Colonic mucosa (tissue), 4 donors: ENCODE measurements at regions not wholly inside any gene's neighbourhood (a gene's known extent, or its start where the extent isn't known, plus 50 kb on each side); places are given as distances from the start of the nearest gene placed in this dataset.
A peak's percentile ranks its signal among the peaks of the same experiment; 100 is the strongest.
"Not testable (repeated sequence)": the region's sequence is repeated elsewhere in the genome, so short reads cannot be mapped to it uniquely, and the experiment has no call there.

ENCODE experiments used
- DNase-seq: peaks from one replicate; pipeline ENCODE4 v3.0.0-alpha.2; 2020
- H3K27ac ChIP-seq: fragments of 200-600 bp; one replicate; pipeline ENCODE4 v1.8.0; 2021
- H3K27me3 ChIP-seq: fragments of 200-600 bp; one replicate; pipeline ENCODE4 v1.8.0; 2021
- H3K36me3 ChIP-seq: fragments of 200-600 bp; one replicate; pipeline ENCODE4 v1.8.0; 2021
- H3K4me1 ChIP-seq: fragments of 200-600 bp; one replicate; pipeline ENCODE4 v1.8.0; 2021; ENCODE audit warnings: mild to moderate bottlenecking
- H3K4me3 ChIP-seq: fragments of 200-600 bp; one replicate; pipeline ENCODE4 v1.8.0; 2021
- H3K9ac ChIP-seq, 2 donors: one replicate each; pipeline ENCODE4 v1.7.0; 2013; ENCODE audit warnings: control low read depth in 2 of 2, low read depth in 2 of 2, low read length in 2 of 2
- H3K9me3 ChIP-seq: fragments of 200-600 bp; one replicate; pipeline ENCODE4 v1.8.0; 2021
- intact Hi-C: fragments of 100-400 bp; cut with DNase I; formaldehyde crosslinking; loops from one replicate; pipeline ENCODE4 v1.14.1; 2022
- TF ChIP-seq, protein P1 (sequence below): fragments of 200-600 bp; IDR thresholded peaks from one replicate; pipeline ENCODE4 v1.8.0; 2022; ENCODE audit warnings: antibody characterized with exemption, mild to moderate bottlenecking
- donor health status: healthy.
- donor health status: DM: no; HTN: no; CAD: no.
- donor health status: DM: no; HTN: no; CAD: no.

DNA sequence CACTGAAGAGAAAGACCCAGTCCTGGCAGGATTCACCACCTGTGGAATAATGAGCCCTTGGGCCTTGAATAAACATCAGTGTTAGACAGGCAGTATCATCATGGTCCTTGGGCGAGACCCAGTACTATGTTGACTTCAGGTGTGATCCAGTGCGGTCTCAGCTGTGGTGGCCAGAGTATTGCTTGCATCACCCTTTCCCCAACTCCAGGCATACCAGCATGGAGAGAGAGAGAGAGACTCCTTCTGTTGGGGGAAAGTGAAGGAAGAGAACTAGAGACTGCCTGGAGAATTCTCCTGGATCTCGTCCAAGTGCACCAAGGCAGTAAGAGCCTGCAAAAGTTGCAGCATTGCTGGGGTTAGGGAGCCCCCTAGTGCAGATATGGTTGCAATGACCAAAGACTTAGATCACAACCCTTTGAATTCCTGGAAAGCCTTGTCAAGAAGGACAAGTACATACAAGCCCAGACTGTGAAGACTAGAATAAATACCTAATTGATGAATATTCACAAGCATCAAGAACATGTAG lies 61.1 kb upstream of the VAMP7 start:
- Histone ChIP-seq H3K9me3 (no peaks in the 10 kb centered on the region), H3K27me3 (no peaks in the 10 kb centered on the region), H3K36me3 (no peaks in the 10 kb centered on the region), H3K9ac (no peak overlapping the region), H3K27ac (no peak overlapping the region), H3K4me3 (no peak overlapping the region), H3K4me1 (no peaks in the 10 kb centered on the region)
- DNase-seq: peak; percentile 69
- intact Hi-C loops: loop anchor here (5.0 kb wide), 1 partner anchor 158 kb away; no protein-coding TSS in a partner anchor
- TF ChIP-seq, protein P1, sequence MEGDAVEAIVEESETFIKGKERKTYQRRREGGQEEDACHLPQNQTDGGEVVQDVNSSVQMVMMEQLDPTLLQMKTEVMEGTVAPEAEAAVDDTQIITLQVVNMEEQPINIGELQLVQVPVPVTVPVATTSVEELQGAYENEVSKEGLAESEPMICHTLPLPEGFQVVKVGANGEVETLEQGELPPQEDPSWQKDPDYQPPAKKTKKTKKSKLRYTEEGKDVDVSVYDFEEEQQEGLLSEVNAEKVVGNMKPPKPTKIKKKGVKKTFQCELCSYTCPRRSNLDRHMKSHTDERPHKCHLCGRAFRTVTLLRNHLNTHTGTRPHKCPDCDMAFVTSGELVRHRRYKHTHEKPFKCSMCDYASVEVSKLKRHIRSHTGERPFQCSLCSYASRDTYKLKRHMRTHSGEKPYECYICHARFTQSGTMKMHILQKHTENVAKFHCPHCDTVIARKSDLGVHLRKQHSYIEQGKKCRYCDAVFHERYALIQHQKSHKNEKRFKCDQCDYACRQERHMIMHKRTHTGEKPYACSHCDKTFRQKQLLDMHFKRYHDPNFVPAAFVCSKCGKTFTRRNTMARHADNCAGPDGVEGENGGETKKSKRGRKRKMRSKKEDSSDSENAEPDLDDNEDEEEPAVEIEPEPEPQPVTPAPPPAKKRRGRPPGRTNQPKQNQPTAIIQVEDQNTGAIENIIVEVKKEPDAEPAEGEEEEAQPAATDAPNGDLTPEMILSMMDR: peak; percentile 43

DNA sequence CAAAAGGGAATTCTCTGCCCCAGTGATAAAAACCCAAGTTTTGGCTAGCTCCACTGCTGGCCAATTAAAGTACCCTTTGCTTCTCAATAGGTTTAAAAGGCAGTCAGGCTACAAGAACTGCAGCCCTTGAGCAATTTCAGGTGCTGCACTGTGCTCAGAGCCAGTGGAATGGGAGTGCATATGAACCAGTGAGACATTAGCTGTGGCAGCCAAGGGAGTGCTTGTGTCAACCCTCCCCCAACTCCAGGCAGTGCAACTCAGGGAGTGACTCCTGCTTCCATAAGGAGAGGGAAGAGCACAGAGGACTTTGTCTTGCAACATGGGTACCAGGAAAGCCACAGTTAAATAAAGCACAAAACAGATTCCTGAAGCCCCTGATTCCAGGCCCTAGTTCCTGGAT lies 61.6 kb upstream of the VAMP7 start:
- Histone ChIP-seq H3K9me3 (no peaks in the 10 kb centered on the region), H3K4me3 (no peak overlapping the region), H3K27ac (no peak overlapping the region), H3K4me1 (no peaks in the 10 kb centered on the region), H3K27me3 (no peaks in the 10 kb centered on the region), H3K36me3 (no peaks in the 10 kb centered on the region), H3K9ac (no peak overlapping the region)
- intact Hi-C loops: no loop called here
- TF ChIP-seq, protein P1: no peak
- no peak for DNase-seq

DNA sequence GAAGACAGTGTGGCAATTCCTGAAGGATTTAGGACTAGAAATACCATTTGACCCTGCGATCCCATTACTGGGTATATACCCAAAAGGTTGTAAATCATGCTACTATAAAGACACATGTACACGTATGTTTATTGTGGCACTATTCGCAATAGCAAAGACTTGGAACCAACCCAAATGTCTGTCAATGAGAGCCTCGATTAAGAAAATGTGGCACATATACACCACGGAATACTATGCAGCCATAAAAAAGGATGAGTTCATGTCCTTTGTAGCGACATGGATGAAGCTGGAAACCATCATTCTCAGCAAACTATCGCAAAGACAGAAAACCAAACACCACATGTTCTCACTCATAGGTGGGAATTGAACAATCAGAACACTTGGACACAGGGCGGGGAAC lies 66.8 kb upstream of the VAMP7 start:
- H3K9me3 ChIP-seq, H3K27me3 ChIP-seq, intact Hi-C loops, H3K36me3 ChIP-seq, DNase-seq, H3K4me3 ChIP-seq, H3K27ac ChIP-seq, H3K9ac ChIP-seq, H3K4me1 ChIP-seq: not testable (repeated sequence)

DNA sequence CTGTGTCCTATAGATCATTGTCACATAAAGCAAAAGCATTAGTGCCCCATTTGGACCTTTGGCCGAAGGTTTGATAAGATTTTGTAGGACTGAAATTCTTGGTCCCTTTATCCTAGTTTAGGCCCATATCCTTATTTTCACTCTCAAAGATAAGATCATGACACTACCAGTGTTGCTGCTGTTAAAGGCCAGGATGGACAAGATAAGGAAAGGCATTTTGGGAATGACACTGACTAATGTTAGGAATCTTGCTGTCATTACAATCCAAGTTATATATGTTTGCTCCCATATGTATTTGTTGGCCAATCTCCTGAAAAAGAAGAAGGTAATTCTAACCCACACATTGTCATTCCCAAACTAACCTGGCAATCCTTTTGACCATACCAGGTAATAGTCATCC lies 101.3 kb upstream of the VAMP7 start:
- Histone ChIP-seq H3K9ac (no peak overlapping the region), H3K4me1 (no peaks in the 10 kb centered on the region), H3K27me3 (no peaks in the 10 kb centered on the region), H3K9me3 (no peaks in the 10 kb centered on the region), H3K36me3 (no peaks in the 10 kb centered on the region), H3K4me3 (no peak overlapping the region), H3K27ac (no peak overlapping the region)
- TF ChIP-seq, protein P1: no peak
- intact Hi-C loops: no loop called here
- no peak for DNase-seq

DNA sequence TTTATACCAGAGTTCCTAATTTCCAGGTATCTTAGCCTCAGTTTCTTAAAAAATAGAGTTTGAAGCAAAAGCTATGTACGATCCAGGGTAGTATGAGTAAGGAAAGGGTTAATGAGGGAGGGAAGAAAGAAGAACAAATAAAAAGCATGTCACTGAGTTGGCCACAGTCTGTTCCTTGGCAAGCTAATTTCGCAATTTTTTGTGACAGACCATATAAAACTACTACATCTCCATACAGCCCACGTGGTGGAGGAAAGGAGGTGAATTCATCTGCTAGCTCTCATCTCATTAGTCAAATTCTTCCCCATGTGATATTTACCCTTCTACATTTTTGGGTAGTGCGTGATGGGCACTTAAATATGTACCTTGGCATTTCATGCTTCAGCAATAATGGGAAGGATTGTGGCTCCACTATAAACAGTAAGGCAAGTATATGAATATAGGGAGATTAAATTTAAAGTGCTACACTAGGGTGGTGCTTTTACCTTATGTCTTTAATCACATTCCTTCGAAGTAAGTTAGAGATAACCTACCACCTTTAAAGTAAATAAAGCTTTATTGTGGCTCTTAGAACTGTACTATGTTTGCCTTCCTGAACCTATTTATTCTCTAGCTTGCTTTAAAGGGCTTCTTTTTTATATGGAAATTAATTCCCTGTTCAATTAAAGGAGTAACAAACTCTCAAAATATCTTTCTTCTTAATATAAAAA lies 102.1 kb upstream of the VAMP7 start:
- intact Hi-C loops: no loop called here
- H3K4me3 ChIP-seq: no peak overlapping the region
- TF ChIP-seq, protein P1: no peak
- no peaks in the 10 kb centered on the region for H3K36me3 ChIP-seq
- H3K4me1 ChIP-seq: no peaks in the 10 kb centered on the region
- no peak overlapping the region for H3K27ac ChIP-seq
- no peak overlapping the region for H3K9ac ChIP-seq
- no peaks in the 10 kb centered on the region for H3K9me3 ChIP-seq
- H3K27me3 ChIP-seq: no peaks in the 10 kb centered on the region
- no peak for DNase-seq

DNA sequence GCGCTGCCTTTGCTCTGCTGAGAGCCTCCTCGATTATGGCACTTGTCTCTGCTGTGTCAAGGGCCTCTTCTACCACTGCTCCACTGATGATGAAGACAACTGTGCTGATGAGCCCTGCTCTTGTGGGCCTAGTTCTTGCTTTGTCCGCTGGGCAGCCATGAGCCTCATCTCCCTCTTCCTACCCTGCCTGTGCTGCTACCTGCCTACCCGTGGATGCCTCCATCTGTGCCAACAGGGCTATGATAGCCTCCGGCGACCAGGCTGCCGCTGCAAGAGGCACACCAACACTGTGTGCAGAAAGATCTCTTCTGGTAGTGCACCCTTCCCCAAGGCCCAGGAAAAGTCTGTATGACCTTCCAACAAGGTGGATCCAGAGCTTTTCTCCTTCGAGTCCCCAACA lies 106.8 kb upstream of the VAMP7 start:
- DNase-seq: no peak
- TF ChIP-seq, protein P1: no peak

More for the DNA sequence above, 106.8 kb upstream of the VAMP7 start:
- Histone ChIP-seq H3K4me3 (no peak overlapping the region), H3K9me3 (no peaks in the 10 kb centered on the region), H3K27me3 (no peaks in the 10 kb centered on the region), H3K36me3 (no peaks in the 10 kb centered on the region), H3K4me1 (no peaks in the 10 kb centered on the region), H3K27ac (no peak overlapping the region), H3K9ac (no peak overlapping the region)
- intact Hi-C loops: no loop called here
